ENCODE measurements at regions not wholly inside any gene's neighbourhood (a gene's known extent, or its start where the extent isn't known, plus 50 kb on each side); places are given as distances from the start of the nearest gene placed in this dataset.

- Mint-ChIP-seq H3K36me3 (ENCODE audit: low read depth) (peaks cover 8% of the 10 kb centered on the region), H3K9me3 (peaks cover 18% of the 10 kb centered on the region), H3K4me3 (peak overlapping the region; percentile 21), H3K27ac (no peak overlapping the region), H3K4me1 (peaks cover 25% of the 10 kb centered on the region), H3K27me3 (ENCODE audit: low read depth, poor library complexity) (peaks cover 52% of the 10 kb centered on the region)
- no peak for TF ChIP-seq CTCF (IDR thresholded peaks at IDR 0.05)
- DNase-seq = peak; percentile 14
These were observed 361.8 kb downstream of the RND3 start for GRCh38 chr2:150125708-150126107.

- Mint-ChIP-seq H3K4me1 (peaks cover 30% of the 10 kb centered on the region), H3K9me3 (peaks cover 18% of the 10 kb centered on the region), H3K27ac (no peak overlapping the region), H3K36me3 (ENCODE audit: low read depth) (peaks cover 8% of the 10 kb centered on the region), H3K27me3 (ENCODE audit: low read depth, poor library complexity) (peaks cover 52% of the 10 kb centered on the region), H3K4me3 (no peak overlapping the region)
- no peak for DNase-seq
- TF ChIP-seq CTCF (IDR thresholded peaks at IDR 0.05) = no peak
These were observed 362.3 kb downstream of the RND3 start for GRCh38 chr2:150125188-150125587.

- Mint-ChIP-seq H3K9me3 (peaks cover 18% of the 10 kb centered on the region), H3K27me3 (ENCODE audit: low read depth, poor library complexity) (peaks cover 53% of the 10 kb centered on the region), H3K4me1 (peaks cover 34% of the 10 kb centered on the region), H3K36me3 (ENCODE audit: low read depth) (peaks cover 8% of the 10 kb centered on the region), H3K27ac (no peak overlapping the region), H3K4me3 (no peak overlapping the region)
- no peak for TF ChIP-seq CTCF (IDR thresholded peaks at IDR 0.05)
- no peak for DNase-seq
These were observed 362.7 kb downstream of the RND3 start for GRCh38 chr2:150124739-150125138.

- DNase-seq = no peak
- H3K9me3 Mint-ChIP-seq = peaks cover 2% of the 10 kb centered on the region
- no peaks in the 10 kb centered on the region for H3K36me3 Mint-ChIP-seq (ENCODE audit: low read depth)
- H3K4me1 Mint-ChIP-seq = peaks cover 35% of the 10 kb centered on the region
- no peak overlapping the region for H3K4me3 Mint-ChIP-seq
- TF ChIP-seq CTCF (IDR thresholded peaks at IDR 0.05) = no peak
- H3K27me3 Mint-ChIP-seq (ENCODE audit: low read depth, poor library complexity) = peaks cover 53% of the 10 kb centered on the region
- no peak overlapping the region for H3K27ac Mint-ChIP-seq
These were observed 364.4 kb downstream of the RND3 start for GRCh38 chr2:150122871-150123613.

GRCh38 chr2:150122156-150122555, 365.3 kb downstream of the RND3 start:
- no peak for DNase-seq
- Mint-ChIP-seq H3K4me1 (peaks cover 30% of the 10 kb centered on the region), H3K36me3 (ENCODE audit: low read depth) (no peaks in the 10 kb centered on the region), H3K27ac (no peak overlapping the region), H3K4me3 (no peak overlapping the region), H3K9me3 (no peaks in the 10 kb centered on the region), H3K27me3 (ENCODE audit: low read depth, poor library complexity) (peaks cover 53% of the 10 kb centered on the region)
- TF ChIP-seq CTCF (IDR thresholded peaks at IDR 0.05) = no peak

Measured in nephron progenitor cell (in vitro differentiated cells).